PC-3 (cell line): ENCODE measurements at regions not wholly inside any gene's neighbourhood (a gene's known extent, or its start where the extent isn't known, plus 50 kb on each side); places are given as distances from the start of the nearest gene placed in this dataset.
"Not testable (repeated sequence)": the region's sequence is repeated elsewhere in the genome, so short reads cannot be mapped to it uniquely, and the experiment has no call there.

Source experiments
- EZH2 ChIP-seq: fragments of 300-600 bp; sonication (generic); IDR thresholded peaks from one replicate; pipeline ENCODE4 v1.6.1; 2017; ENCODE audit warnings: antibody characterized with exemption, mild to moderate bottlenecking, low read length; ENCODE audit not compliant: unreplicated experiment
- EZH2phosphoT487 ChIP-seq: fragments of 300-600 bp; sonication (generic); IDR thresholded peaks from 2 replicates; pipeline ENCODE4 v1.6.1; 2018; ENCODE audit warnings: mild to moderate bottlenecking, antibody characterized with exemption, low read length, borderline replicate concordance
- TF ChIP-seq, protein P1 (sequence below): fragments of 300-600 bp; sonication (generic); conservative IDR thresholded peaks from 2 replicates; pipeline ENCODE4 v1.5.1; 2017; ENCODE audit warnings: antibody characterized with exemption, low read depth, mild to moderate bottlenecking, low read length

GRCh38 chr4:82272523-82272922 lies 101.3 kb downstream of the HNRNPD start:
- TF ChIP-seq, protein P1, sequence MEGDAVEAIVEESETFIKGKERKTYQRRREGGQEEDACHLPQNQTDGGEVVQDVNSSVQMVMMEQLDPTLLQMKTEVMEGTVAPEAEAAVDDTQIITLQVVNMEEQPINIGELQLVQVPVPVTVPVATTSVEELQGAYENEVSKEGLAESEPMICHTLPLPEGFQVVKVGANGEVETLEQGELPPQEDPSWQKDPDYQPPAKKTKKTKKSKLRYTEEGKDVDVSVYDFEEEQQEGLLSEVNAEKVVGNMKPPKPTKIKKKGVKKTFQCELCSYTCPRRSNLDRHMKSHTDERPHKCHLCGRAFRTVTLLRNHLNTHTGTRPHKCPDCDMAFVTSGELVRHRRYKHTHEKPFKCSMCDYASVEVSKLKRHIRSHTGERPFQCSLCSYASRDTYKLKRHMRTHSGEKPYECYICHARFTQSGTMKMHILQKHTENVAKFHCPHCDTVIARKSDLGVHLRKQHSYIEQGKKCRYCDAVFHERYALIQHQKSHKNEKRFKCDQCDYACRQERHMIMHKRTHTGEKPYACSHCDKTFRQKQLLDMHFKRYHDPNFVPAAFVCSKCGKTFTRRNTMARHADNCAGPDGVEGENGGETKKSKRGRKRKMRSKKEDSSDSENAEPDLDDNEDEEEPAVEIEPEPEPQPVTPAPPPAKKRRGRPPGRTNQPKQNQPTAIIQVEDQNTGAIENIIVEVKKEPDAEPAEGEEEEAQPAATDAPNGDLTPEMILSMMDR: not testable (repeated sequence)
- TF ChIP-seq EZH2, EZH2phosphoT487: not testable (repeated sequence)
